ENCODE measurements at regions not wholly inside any gene's neighbourhood (a gene's known extent, or its start where the extent isn't known, plus 50 kb on each side); places are given as distances from the start of the nearest gene placed in this dataset.
A peak's percentile ranks its signal among the peaks of the same experiment; 100 is the strongest.

GRCh38 chrX:22664826-22665225, 334.9 kb upstream of the DDX53 start:
- no peak for DNase-seq
- WGBS, 3 donors = 79 to 87% (median 85%) methylated on average over 3 of the region's 3 CpGs
- H3K36me3 ChIP-seq (ENCODE audit: control insufficient read depth in 3 of 3, insufficient read depth in 2 of 3, low read depth in 1 of 3, low read length in 3 of 3) = no peaks in the 10 kb centered on the region
- no peaks in the 10 kb centered on the region for H3K4me1 ChIP-seq (ENCODE audit: control insufficient read depth in 3 of 3, insufficient read depth in 2 of 3, low read depth in 1 of 3, low read length in 2 of 3)
- H3K27me3 ChIP-seq (ENCODE audit: control insufficient read depth in 3 of 3, insufficient read depth in 3 of 3, low read length in 3 of 3) = no peaks in the 10 kb centered on the region
- H3K9me3 ChIP-seq (ENCODE audit: control insufficient read depth in 2 of 2, insufficient read depth in 1 of 2, low read depth in 1 of 2, low read length in 1 of 2) = no peaks in the 10 kb centered on the region
- no peak overlapping the region for H3K27ac ChIP-seq (ENCODE audit: low read depth in 1 of 3, low read length in 2 of 3)
- H3K4me3 ChIP-seq (ENCODE audit: low read depth in 1 of 3, low read length in 3 of 3) = no peak overlapping the region
- no peak for FAIRE-seq

DNA sequence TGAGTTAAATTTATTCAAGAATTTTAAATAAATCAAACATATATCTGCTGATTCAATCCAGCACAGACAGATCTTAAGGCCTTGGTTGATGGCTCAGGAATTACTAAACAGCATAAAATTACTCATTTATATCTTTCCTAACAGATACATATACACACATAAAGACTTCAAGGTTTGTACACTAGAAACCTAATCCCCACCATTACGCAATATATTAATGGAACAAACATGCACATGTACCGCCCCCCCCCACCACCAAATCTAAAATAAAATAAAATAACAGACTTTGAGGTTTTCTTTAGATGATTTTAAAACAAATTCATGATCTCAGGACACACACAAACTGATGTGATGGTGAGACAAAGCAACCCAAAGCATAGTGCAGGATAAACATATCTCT, 333.9 kb upstream of the DDX53 start:
- WGBS, 3 donors = 48 to 84% (median 75%) methylated on average over 2 of the region's 2 CpGs
- no peaks in the 10 kb centered on the region for H3K4me1 ChIP-seq (ENCODE audit: control insufficient read depth in 3 of 3, insufficient read depth in 2 of 3, low read depth in 1 of 3, low read length in 2 of 3)
- H3K27ac ChIP-seq (ENCODE audit: low read depth in 1 of 3, low read length in 2 of 3) = no peak overlapping the region
- no peaks in the 10 kb centered on the region for H3K36me3 ChIP-seq (ENCODE audit: control insufficient read depth in 3 of 3, insufficient read depth in 2 of 3, low read depth in 1 of 3, low read length in 3 of 3)
- H3K27me3 ChIP-seq (ENCODE audit: control insufficient read depth in 3 of 3, insufficient read depth in 3 of 3, low read length in 3 of 3) = no peaks in the 10 kb centered on the region
- no peaks in the 10 kb centered on the region for H3K9me3 ChIP-seq (ENCODE audit: control insufficient read depth in 2 of 2, insufficient read depth in 1 of 2, low read depth in 1 of 2, low read length in 1 of 2)
- FAIRE-seq (no peak), DNase-seq (no peak)
- no peak overlapping the region for H3K4me3 ChIP-seq (ENCODE audit: low read depth in 1 of 3, low read length in 3 of 3)

GRCh38 chrX:22666441-22666840, 333.3 kb upstream of the DDX53 start:
- Histone ChIP-seq H3K36me3 (ENCODE audit: control insufficient read depth in 3 of 3, insufficient read depth in 2 of 3, low read depth in 1 of 3, low read length in 3 of 3) (no peaks in the 10 kb centered on the region), H3K9me3 (ENCODE audit: control insufficient read depth in 2 of 2, insufficient read depth in 1 of 2, low read depth in 1 of 2, low read length in 1 of 2) (no peaks in the 10 kb centered on the region), H3K27me3 (ENCODE audit: control insufficient read depth in 3 of 3, insufficient read depth in 3 of 3, low read length in 3 of 3) (no peaks in the 10 kb centered on the region), H3K4me3 (ENCODE audit: low read depth in 1 of 3, low read length in 3 of 3) (no peak overlapping the region), H3K27ac (ENCODE audit: low read depth in 1 of 3, low read length in 2 of 3) (no peak overlapping the region), H3K4me1 (ENCODE audit: control insufficient read depth in 3 of 3, insufficient read depth in 2 of 3, low read depth in 1 of 3, low read length in 2 of 3) (no peaks in the 10 kb centered on the region)
- DNase-seq = peak; percentile 1 to 16
- FAIRE-seq = no peak
- 7 to 28% (median 16%) methylated on average over 5 to 9 of the region's 9 CpGs for whole genome bisulfite sequencing, 3 donors

GRCh38 chrX:22674932-22675331, 324.8 kb upstream of the DDX53 start:
- H3K9me3 ChIP-seq (ENCODE audit: control insufficient read depth in 2 of 2, insufficient read depth in 1 of 2, low read depth in 1 of 2, low read length in 1 of 2) = no peaks in the 10 kb centered on the region
- 51 to 79% (median 67%) methylated on average over 3 of the region's 3 CpGs for WGBS, 3 donors
- no peak for DNase-seq
- FAIRE-seq = no peak
- no peaks in the 10 kb centered on the region for H3K36me3 ChIP-seq (ENCODE audit: control insufficient read depth in 3 of 3, insufficient read depth in 2 of 3, low read depth in 1 of 3, low read length in 3 of 3)
- no peaks in the 10 kb centered on the region for H3K27me3 ChIP-seq (ENCODE audit: control insufficient read depth in 3 of 3, insufficient read depth in 3 of 3, low read length in 3 of 3)
- H3K27ac ChIP-seq (ENCODE audit: low read depth in 1 of 3, low read length in 2 of 3) = no peak overlapping the region
- H3K4me3 ChIP-seq (ENCODE audit: low read depth in 1 of 3, low read length in 3 of 3) = no peak overlapping the region
- H3K4me1 ChIP-seq (ENCODE audit: control insufficient read depth in 3 of 3, insufficient read depth in 2 of 3, low read depth in 1 of 3, low read length in 2 of 3) = no peaks in the 10 kb centered on the region

GRCh38 chrX:22686138-22686541, 313.6 kb upstream of the DDX53 start:
- DNase-seq = no peak
- H3K27ac ChIP-seq (ENCODE audit: low read depth in 1 of 3, low read length in 2 of 3) = no peak overlapping the region
- WGBS, 3 donors = 32 to 44% (median 43%) methylated on average over 7 of the region's 7 CpGs
- H3K4me1 ChIP-seq (ENCODE audit: control insufficient read depth in 3 of 3, insufficient read depth in 2 of 3, low read depth in 1 of 3, low read length in 2 of 3) = no peaks in the 10 kb centered on the region
- H3K9me3 ChIP-seq (ENCODE audit: control insufficient read depth in 2 of 2, insufficient read depth in 1 of 2, low read depth in 1 of 2, low read length in 1 of 2) = no peaks in the 10 kb centered on the region
- H3K36me3 ChIP-seq (ENCODE audit: control insufficient read depth in 3 of 3, insufficient read depth in 2 of 3, low read depth in 1 of 3, low read length in 3 of 3) = no peaks in the 10 kb centered on the region
- no peaks in the 10 kb centered on the region for H3K27me3 ChIP-seq (ENCODE audit: control insufficient read depth in 3 of 3, insufficient read depth in 3 of 3, low read length in 3 of 3)
- no peak for FAIRE-seq
- no peak overlapping the region for H3K4me3 ChIP-seq (ENCODE audit: low read depth in 1 of 3, low read length in 3 of 3)

DNA sequence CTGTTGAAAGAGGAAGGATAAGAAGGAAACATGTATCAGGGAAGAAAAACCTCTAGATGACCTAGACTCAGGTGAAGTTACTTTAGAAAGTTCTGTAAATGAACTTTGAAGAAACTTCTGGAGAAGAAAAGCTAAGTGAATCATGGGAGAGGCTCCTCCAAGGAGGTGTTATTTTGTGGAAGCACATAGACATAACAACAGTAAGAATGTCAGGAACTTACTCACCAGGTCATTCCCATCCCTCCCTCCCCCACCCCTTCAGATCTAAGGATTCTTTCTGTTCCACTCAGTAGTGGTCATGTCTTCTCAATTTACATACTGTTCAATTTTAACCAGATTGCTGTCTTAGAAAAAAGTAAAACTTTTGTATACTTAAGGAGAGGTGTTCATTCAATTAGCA, 310.5 kb upstream of the DDX53 start:
- no peak overlapping the region for H3K4me3 ChIP-seq (ENCODE audit: low read depth in 1 of 3, low read length in 3 of 3)
- no peaks in the 10 kb centered on the region for H3K9me3 ChIP-seq (ENCODE audit: control insufficient read depth in 2 of 2, insufficient read depth in 1 of 2, low read depth in 1 of 2, low read length in 1 of 2)
- no peak overlapping the region for H3K27ac ChIP-seq (ENCODE audit: low read depth in 1 of 3, low read length in 2 of 3)
- no peaks in the 10 kb centered on the region for H3K4me1 ChIP-seq (ENCODE audit: control insufficient read depth in 3 of 3, insufficient read depth in 2 of 3, low read depth in 1 of 3, low read length in 2 of 3)
- DNase-seq (no peak), FAIRE-seq (no peak)
- H3K36me3 ChIP-seq (ENCODE audit: control insufficient read depth in 3 of 3, insufficient read depth in 2 of 3, low read depth in 1 of 3, low read length in 3 of 3) = no peaks in the 10 kb centered on the region
- no peaks in the 10 kb centered on the region for H3K27me3 ChIP-seq (ENCODE audit: control insufficient read depth in 3 of 3, insufficient read depth in 3 of 3, low read length in 3 of 3)

- 57 to 66% (median 62%) methylated on average over 5 of the region's 5 CpGs for WGBS, 3 donors
- FAIRE-seq (no peak), DNase-seq (no peak)
- H3K27ac ChIP-seq (ENCODE audit: low read depth in 1 of 3, low read length in 2 of 3) = no peak overlapping the region
- H3K36me3 ChIP-seq (ENCODE audit: control insufficient read depth in 3 of 3, insufficient read depth in 2 of 3, low read depth in 1 of 3, low read length in 3 of 3) = no peaks in the 10 kb centered on the region
- no peaks in the 10 kb centered on the region for H3K27me3 ChIP-seq (ENCODE audit: control insufficient read depth in 3 of 3, insufficient read depth in 3 of 3, low read length in 3 of 3)
- no peak overlapping the region for H3K4me3 ChIP-seq (ENCODE audit: low read depth in 1 of 3, low read length in 3 of 3)
- no peaks in the 10 kb centered on the region for H3K9me3 ChIP-seq (ENCODE audit: control insufficient read depth in 2 of 2, insufficient read depth in 1 of 2, low read depth in 1 of 2, low read length in 1 of 2)
- H3K4me1 ChIP-seq (ENCODE audit: control insufficient read depth in 3 of 3, insufficient read depth in 2 of 3, low read depth in 1 of 3, low read length in 2 of 3) = no peaks in the 10 kb centered on the region
These were observed 309.6 kb upstream of the DDX53 start for GRCh38 chrX:22690116-22690515.

- FAIRE-seq = no peak
- no peaks in the 10 kb centered on the region for H3K36me3 ChIP-seq (ENCODE audit: control insufficient read depth in 3 of 3, insufficient read depth in 2 of 3, low read depth in 1 of 3, low read length in 3 of 3)
- no peaks in the 10 kb centered on the region for H3K9me3 ChIP-seq (ENCODE audit: control insufficient read depth in 2 of 2, insufficient read depth in 1 of 2, low read depth in 1 of 2, low read length in 1 of 2)
- DNase-seq = no peak
- no peak overlapping the region for H3K27ac ChIP-seq (ENCODE audit: low read depth in 1 of 3, low read length in 2 of 3)
- no peaks in the 10 kb centered on the region for H3K4me1 ChIP-seq (ENCODE audit: control insufficient read depth in 3 of 3, insufficient read depth in 2 of 3, low read depth in 1 of 3, low read length in 2 of 3)
- 77 to 85% (median 80%) methylated on average over 6 of the region's 6 CpGs for WGBS, 3 donors
- H3K27me3 ChIP-seq (ENCODE audit: control insufficient read depth in 3 of 3, insufficient read depth in 3 of 3, low read length in 3 of 3) = no peaks in the 10 kb centered on the region
- H3K4me3 ChIP-seq (ENCODE audit: low read depth in 1 of 3, low read length in 3 of 3) = no peak overlapping the region
These were observed 307.7 kb upstream of the DDX53 start for GRCh38 chrX:22691966-22692565.

- FAIRE-seq (no peak), DNase-seq (no peak)
- Histone ChIP-seq H3K27ac (ENCODE audit: low read depth in 1 of 3, low read length in 2 of 3) (no peak overlapping the region), H3K36me3 (ENCODE audit: control insufficient read depth in 3 of 3, insufficient read depth in 2 of 3, low read depth in 1 of 3, low read length in 3 of 3) (no peaks in the 10 kb centered on the region), H3K4me3 (ENCODE audit: low read depth in 1 of 3, low read length in 3 of 3) (no peak overlapping the region), H3K4me1 (ENCODE audit: control insufficient read depth in 3 of 3, insufficient read depth in 2 of 3, low read depth in 1 of 3, low read length in 2 of 3) (no peaks in the 10 kb centered on the region), H3K9me3 (ENCODE audit: control insufficient read depth in 2 of 2, insufficient read depth in 1 of 2, low read depth in 1 of 2, low read length in 1 of 2) (no peaks in the 10 kb centered on the region), H3K27me3 (ENCODE audit: control insufficient read depth in 3 of 3, insufficient read depth in 3 of 3, low read length in 3 of 3) (no peaks in the 10 kb centered on the region)
These were observed 301.6 kb upstream of the DDX53 start for GRCh38 chrX:22698151-22698550.

All from small intestine (tissue), 7 donors.